ENCODE measurements at regions not wholly inside any gene's neighbourhood (a gene's known extent, or its start where the extent isn't known, plus 50 kb on each side); places are given as distances from the start of the nearest gene placed in this dataset.

DNA sequence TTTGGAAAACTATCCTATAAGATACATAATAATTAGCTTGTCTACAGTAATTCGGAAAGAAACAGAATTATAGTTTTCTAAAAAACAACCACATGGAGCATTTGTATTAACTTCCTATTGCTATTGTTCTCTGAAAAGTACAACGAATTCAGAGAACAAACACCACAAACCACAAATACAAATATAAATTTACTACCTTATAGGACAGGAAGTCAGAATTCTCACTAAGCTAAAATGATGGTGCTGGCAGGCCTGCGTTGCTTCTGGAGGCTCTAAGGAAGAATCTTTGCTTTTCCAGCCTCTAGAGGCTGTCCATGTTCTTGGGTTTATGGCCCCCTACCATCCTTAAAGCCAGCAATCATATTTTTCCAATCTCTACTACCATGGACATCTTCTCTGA lies 173.6 kb upstream of the TCF21 start:
- no peak overlapping the region for H2BK120ac ChIP-seq (ENCODE audit: low read depth, low read length)
- no peak overlapping the region for H3K14ac ChIP-seq (replicated peaks; ENCODE audit: low read depth, low read length)
- POLR2A ChIA-PET (ENCODE audit: unreplicated experiment) = no interaction called here
- no peak overlapping the region for H3K56ac ChIP-seq (ENCODE audit: extremely low read depth, insufficient read depth, low read length)
- intact Hi-C loops (cut with micrococcal nuclease) = no loop called here
- no peak for TF ChIP-seq FOS (IDR thresholded peaks at IDR 0.05; ENCODE audit: low read depth, low read length)
- no peak for TF ChIP-seq NFE2L2 (IDR thresholded peaks at IDR 0.05; ENCODE audit: low read depth, low read length)
- TF ChIP-seq SMC3 (IDR thresholded peaks at IDR 0.05; ENCODE audit: low read depth, low read length) = no peak
- no peak for TF ChIP-seq RFX5 (IDR thresholded peaks at IDR 0.05; ENCODE audit: low read depth, low read length)
- no peak for TF ChIP-seq RAD21 (IDR thresholded peaks at IDR 0.05; ENCODE audit: low read length)
- no peak for TF ChIP-seq POLR2A (IDR thresholded peaks at IDR 0.05; ENCODE audit: low read depth, low read length)
- no peak overlapping the region for H2AK9ac ChIP-seq (replicated peaks; ENCODE audit: low read depth, low read length, poor library complexity)
- dilution Hi-C loops (cut with HindIII; ENCODE audit: low sequenced_read_pairs, unreplicated experiment) = no loop called here
- H3K9ac ChIP-seq (ENCODE audit: low read depth, low read length) = no peak overlapping the region
- DNase-seq (no peak), ATAC-seq (ENCODE audit: low read depth) (no peak)
- no peak overlapping the region for H4K91ac ChIP-seq (ENCODE audit: insufficient read depth, low read depth, low read length)
- H3K18ac ChIP-seq (ENCODE audit: low read depth, low read length) = no peak overlapping the region
- H3K9me1 ChIP-seq (ENCODE audit: insufficient read depth, low read length) = no peaks in the 10 kb centered on the region
- H3K23ac ChIP-seq (ENCODE audit: low read depth, low read length) = no peak overlapping the region
- no peak overlapping the region for H3K4me2 ChIP-seq (ENCODE audit: low read depth, low read length)
- no peak overlapping the region for H2AFZ ChIP-seq (replicated peaks; ENCODE audit: low read length, poor library complexity)
- in situ Hi-C loops (cut with MboI; ENCODE audit: low sequenced_read_pairs) = no loop called here
- no peaks in the 10 kb centered on the region; the same call in 1 of the 2 replicates for H3K4me1 ChIP-seq (ENCODE audit: control insufficient read depth, insufficient read depth, low read length)
- CTCF ChIA-PET = no interaction called here
- no peaks in the 10 kb centered on the region for H4K20me1 ChIP-seq (ENCODE audit: insufficient read depth, low read length)
- H3K36me3 ChIP-seq (ENCODE audit: control insufficient read depth, insufficient read depth, low read length) = no peaks in the 10 kb centered on the region
- H3K9me3 ChIP-seq (ENCODE audit: control insufficient read depth, insufficient read depth, low read length) = no peaks in the 10 kb centered on the region
- H4K8ac ChIP-seq (ENCODE audit: low read depth in 2 of 2, low read length in 2 of 2) = no peak overlapping the region
- no peak overlapping the region for H4K5ac ChIP-seq (ENCODE audit: low read depth, low read length)
- no peak overlapping the region for H3K4me3 ChIP-seq (ENCODE audit: insufficient read depth, low read depth, low read length)
- H3K79me1 ChIP-seq (ENCODE audit: low read depth in 1 of 2, low read length in 2 of 2) = no peaks in the 10 kb centered on the region
- no peaks in the 10 kb centered on the region for H3K27me3 ChIP-seq (ENCODE audit: control insufficient read depth, insufficient read depth, low read length)
- H2BK20ac ChIP-seq (ENCODE audit: low read depth, low read length) = no peak overlapping the region
- H2BK5ac ChIP-seq (ENCODE audit: low read depth, low read length, poor library complexity, severe bottlenecking) = no peak overlapping the region
- no peak overlapping the region for H3K4ac ChIP-seq (ENCODE audit: low read depth, low read length)
- BruUV-seq (replicated peaks) = no TSS peak
- no peak overlapping the region for H2AK5ac ChIP-seq (ENCODE audit: low read depth, low read length)
- H2BK15ac ChIP-seq (ENCODE audit: low read depth, low read length) = no peak overlapping the region
- no peak overlapping the region for H3K27ac ChIP-seq (ENCODE audit: insufficient read depth, low read length)
- WGBS, 2 experiments (ENCODE audit: extremely low coverage in 2 of 2, insufficient read length in 1 of 2) = no CpG with 5 or more reads among the region's 3 CpGs

All from IMR-90 (cell line).